ENCODE measurements at regions not wholly inside any gene's neighbourhood (a gene's known extent, or its start where the extent isn't known, plus 50 kb on each side); places are given as distances from the start of the nearest gene placed in this dataset.
"Not testable (repeated sequence)": the region's sequence is repeated elsewhere in the genome, so short reads cannot be mapped to it uniquely, and the experiment has no call there.

DNA sequence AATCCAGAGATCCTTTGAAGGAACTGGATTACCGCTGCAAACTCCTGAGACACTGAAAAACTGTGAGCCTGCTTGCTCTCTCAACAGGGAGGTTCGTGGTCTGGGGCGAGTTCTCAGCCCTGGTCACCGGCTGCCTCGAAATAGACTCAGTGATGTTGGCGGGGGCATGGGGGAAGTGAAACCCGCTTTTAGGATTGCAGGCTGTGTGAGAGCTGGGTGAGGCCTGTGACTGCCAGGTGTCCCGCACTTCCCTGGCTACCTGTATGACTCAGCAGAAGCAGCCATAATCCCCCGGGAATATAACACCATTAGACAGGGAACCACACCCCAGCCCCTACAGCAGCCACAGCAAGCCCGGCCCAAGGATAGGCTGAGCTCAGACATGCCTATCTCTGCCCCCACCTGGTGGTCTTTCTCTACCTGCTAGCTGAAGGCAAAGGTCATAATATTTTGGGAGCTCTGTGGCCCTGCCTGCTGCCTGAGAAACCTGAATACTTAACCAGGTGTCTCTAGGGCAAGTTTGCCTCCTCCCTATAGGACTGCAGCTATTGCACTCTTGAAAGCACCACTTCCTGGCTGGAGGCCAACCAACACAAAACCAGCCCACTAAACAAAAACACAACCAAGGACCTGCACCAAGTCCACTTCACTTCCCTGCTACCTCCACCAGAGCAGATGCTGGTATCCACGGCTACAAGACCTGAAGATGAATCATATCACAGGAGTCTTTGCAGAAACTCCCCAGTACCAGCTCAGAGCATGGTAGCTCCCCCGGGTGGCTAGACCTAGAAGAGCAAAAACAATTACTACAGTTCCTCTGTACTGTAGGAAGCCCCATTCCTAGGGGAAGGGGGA lies 202.0 kb downstream of the RRAGB start:
- Histone ChIP-seq H3K36me3 (ENCODE audit: insufficient read depth, low read length) (no peaks in the 10 kb centered on the region), H2AFZ (ENCODE audit: low read length) (peak overlapping the region; percentile 36; the same call in 1 of the 2 replicates), H3K27ac (ENCODE audit: low read depth, low read length, poor library complexity, severe bottlenecking) (no peak overlapping the region), H3K9me3 (ENCODE audit: low read length) (no peaks in the 10 kb centered on the region), H3K4me1 (ENCODE audit: insufficient read depth, low read length, poor library complexity, severe bottlenecking) (peaks cover 19% of the 10 kb centered on the region), H3K9me2 (ENCODE audit: insufficient read depth, low read length) (no peaks in the 10 kb centered on the region), H3K4me2 (ENCODE audit: low read length) (peak overlapping the region; percentile 56), H3K4me3 (ENCODE audit: low read depth, low read length, poor library complexity, severe bottlenecking) (peak overlapping the region; percentile 34), H4K20me1 (ENCODE audit: insufficient read depth, low read length) (no peaks in the 10 kb centered on the region), H3K79me2 (ENCODE audit: insufficient read depth, low read depth, low read length) (no peaks in the 10 kb centered on the region)
- CTCF ChIA-PET (ENCODE audit: unreplicated experiment), result no interaction called here
- intact Hi-C loops (cut with micrococcal nuclease; ENCODE audit: unreplicated experiment), result loop anchor here (10.0 kb wide), 1 partner anchor 65 kb away; no protein-coding TSS in a partner anchor
- POLR2A ChIA-PET, result interaction anchor here (1.3 kb wide), 1 partner anchor 11 kb away, joined by 4 read pairs; no protein-coding TSS in a partner anchor
- BruUV-seq (replicated peaks), result no TSS peak
- TF ChIP-seq, protein P1, sequence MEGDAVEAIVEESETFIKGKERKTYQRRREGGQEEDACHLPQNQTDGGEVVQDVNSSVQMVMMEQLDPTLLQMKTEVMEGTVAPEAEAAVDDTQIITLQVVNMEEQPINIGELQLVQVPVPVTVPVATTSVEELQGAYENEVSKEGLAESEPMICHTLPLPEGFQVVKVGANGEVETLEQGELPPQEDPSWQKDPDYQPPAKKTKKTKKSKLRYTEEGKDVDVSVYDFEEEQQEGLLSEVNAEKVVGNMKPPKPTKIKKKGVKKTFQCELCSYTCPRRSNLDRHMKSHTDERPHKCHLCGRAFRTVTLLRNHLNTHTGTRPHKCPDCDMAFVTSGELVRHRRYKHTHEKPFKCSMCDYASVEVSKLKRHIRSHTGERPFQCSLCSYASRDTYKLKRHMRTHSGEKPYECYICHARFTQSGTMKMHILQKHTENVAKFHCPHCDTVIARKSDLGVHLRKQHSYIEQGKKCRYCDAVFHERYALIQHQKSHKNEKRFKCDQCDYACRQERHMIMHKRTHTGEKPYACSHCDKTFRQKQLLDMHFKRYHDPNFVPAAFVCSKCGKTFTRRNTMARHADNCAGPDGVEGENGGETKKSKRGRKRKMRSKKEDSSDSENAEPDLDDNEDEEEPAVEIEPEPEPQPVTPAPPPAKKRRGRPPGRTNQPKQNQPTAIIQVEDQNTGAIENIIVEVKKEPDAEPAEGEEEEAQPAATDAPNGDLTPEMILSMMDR (conservative IDR thresholded peaks at IDR 0.05; ENCODE audit: low read length), result peak; percentile 43; the same call in 1 of the 2 replicates
- no peak for TF ChIP-seq EZH2phosphoT487 (IDR thresholded peaks at IDR 0.05; ENCODE audit: borderline replicate concordance, low read depth, low read length)
- peak; percentile 68 for DNase-seq (ENCODE audit: low spot score)

DNA sequence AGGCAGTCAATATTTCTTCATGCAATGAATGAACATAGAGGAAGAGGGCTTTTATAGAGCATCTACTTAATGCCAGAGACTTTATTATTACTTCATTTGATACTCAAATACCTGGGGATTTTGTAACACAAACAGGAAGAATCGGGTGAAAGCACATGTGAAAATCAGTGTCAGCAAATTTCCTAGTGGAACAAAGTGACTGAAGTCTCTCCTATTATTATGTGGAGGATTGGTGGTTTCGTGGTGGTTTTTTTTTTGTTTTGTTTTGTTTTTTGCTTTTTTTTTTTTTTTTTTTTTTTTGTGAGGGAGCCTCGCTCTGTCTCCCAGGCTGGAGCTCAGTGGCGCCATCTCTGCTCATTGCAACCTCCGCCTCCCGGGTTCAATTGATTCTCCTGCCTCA lies 207.0 kb downstream of the RRAGB start:
- Histone ChIP-seq H3K9me2 (ENCODE audit: insufficient read depth, low read length) (no peaks in the 10 kb centered on the region), H3K4me3 (ENCODE audit: low read depth, low read length, poor library complexity, severe bottlenecking) (no peak overlapping the region), H3K4me2 (ENCODE audit: low read length) (no peak overlapping the region), H3K27ac (ENCODE audit: low read depth, low read length, poor library complexity, severe bottlenecking) (no peak overlapping the region), H3K79me2 (ENCODE audit: insufficient read depth, low read depth, low read length) (no peaks in the 10 kb centered on the region), H3K36me3 (ENCODE audit: insufficient read depth, low read length) (no peaks in the 10 kb centered on the region), H2AFZ (ENCODE audit: low read length) (no peak overlapping the region), H3K9me3 (ENCODE audit: low read length) (no peaks in the 10 kb centered on the region), H3K4me1 (ENCODE audit: insufficient read depth, low read length, poor library complexity, severe bottlenecking) (peaks cover 9% of the 10 kb centered on the region), H4K20me1 (ENCODE audit: insufficient read depth, low read length) (no peaks in the 10 kb centered on the region)
- DNase-seq (ENCODE audit: low spot score), result no peak
- TF ChIP-seq EZH2phosphoT487 (IDR thresholded peaks at IDR 0.05; ENCODE audit: borderline replicate concordance, low read depth, low read length), result no peak
- TF ChIP-seq, protein P1 (conservative IDR thresholded peaks at IDR 0.05; ENCODE audit: low read length), result no peak
- no TSS peak for BruUV-seq (replicated peaks)
- POLR2A ChIA-PET, result interaction anchor here (0.7 kb wide), 1 partner anchor 389 kb away, joined by 4 read pairs; no protein-coding TSS in a partner anchor
- CTCF ChIA-PET (ENCODE audit: unreplicated experiment), result no interaction called here
- intact Hi-C loops (cut with micrococcal nuclease; ENCODE audit: unreplicated experiment), result no loop called here

DNA sequence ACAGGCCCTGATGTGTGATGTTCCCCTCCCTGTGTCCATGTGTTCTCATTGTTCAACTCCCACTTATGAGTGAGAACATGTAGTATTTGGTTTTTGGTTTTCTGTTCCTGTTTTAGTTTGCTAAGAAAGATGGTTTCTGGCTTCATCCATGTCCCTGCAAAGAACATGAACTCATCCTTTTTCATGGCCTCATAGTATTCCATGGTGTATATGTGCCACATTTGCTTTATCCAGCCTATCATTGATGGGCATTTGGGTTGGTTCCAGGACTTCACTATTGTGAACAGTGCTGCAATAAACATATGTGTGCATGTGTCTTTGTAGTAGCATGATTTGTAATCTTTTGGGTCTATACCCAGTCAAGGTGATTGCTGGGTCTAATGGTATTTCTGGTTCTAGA lies 211.0 kb downstream of the RRAGB start:
- CTCF ChIA-PET (ENCODE audit: unreplicated experiment); H3K9me3 ChIP-seq (ENCODE audit: low read length); H4K20me1 ChIP-seq (ENCODE audit: insufficient read depth, low read length); H3K36me3 ChIP-seq (ENCODE audit: insufficient read depth, low read length); BruUV-seq (replicated peaks); H3K4me1 ChIP-seq (ENCODE audit: insufficient read depth, low read length, poor library complexity, severe bottlenecking); H3K4me3 ChIP-seq (ENCODE audit: low read depth, low read length, poor library complexity, severe bottlenecking); H3K79me2 ChIP-seq (ENCODE audit: insufficient read depth, low read depth, low read length); intact Hi-C loops (cut with micrococcal nuclease; ENCODE audit: unreplicated experiment); H3K4me2 ChIP-seq (ENCODE audit: low read length); H3K27ac ChIP-seq (ENCODE audit: low read depth, low read length, poor library complexity, severe bottlenecking); DNase-seq (ENCODE audit: low spot score); H2AFZ ChIP-seq (ENCODE audit: low read length); POLR2A ChIA-PET; H3K9me2 ChIP-seq (ENCODE audit: insufficient read depth, low read length): not testable (repeated sequence)

Measured in OCI-LY7 (cell line).